GM12864 (cell line): ENCODE measurements at regions not wholly inside any gene's neighbourhood (a gene's known extent, or its start where the extent isn't known, plus 50 kb on each side); places are given as distances from the start of the nearest gene placed in this dataset.
"Not testable (repeated sequence)": the region's sequence is repeated elsewhere in the genome, so short reads cannot be mapped to it uniquely, and the experiment has no call there.

Experiments used
- DNase-seq: peaks from one replicate; pipeline ENCODE4 v3.0.0-alpha.2; 2011; ENCODE audit warnings: low read depth
- H3K4me3 ChIP-seq: 2 replicates; pipeline ENCODE4 v1.5.1; 2011; ENCODE audit warnings: mild to moderate bottlenecking, low read depth, low read length, control low read depth
- TF ChIP-seq, protein P1 (sequence below): IDR thresholded peaks from 2 replicates; pipeline ENCODE4 v1.5.1; 2011; ENCODE audit warnings: low read depth, mild to moderate bottlenecking, moderate library complexity, low read length, control low read depth, inconsistent platforms; ENCODE audit errors: missing control alignments

DNA sequence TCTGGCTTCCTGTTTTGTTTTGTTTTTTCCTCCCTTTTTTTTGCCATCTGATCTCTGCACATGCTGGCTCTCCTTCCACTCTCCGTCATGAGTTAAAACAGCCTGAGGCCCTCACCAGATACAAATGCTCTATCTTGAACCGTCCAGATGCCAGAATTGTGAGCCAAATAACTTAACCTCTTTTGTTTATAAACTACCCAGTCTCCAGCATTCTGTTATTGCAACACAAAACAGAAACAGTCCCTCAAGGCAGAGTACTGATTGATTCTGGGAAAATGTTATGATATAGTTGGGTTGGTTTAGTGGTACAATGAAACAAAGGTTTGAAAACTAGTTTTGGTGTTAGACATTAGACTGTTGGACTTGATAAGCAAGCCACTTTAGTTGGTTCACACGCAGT is 1390.0 kb upstream of the RAG2 start:
- DNase-seq = no peak
- TF ChIP-seq, protein P1, sequence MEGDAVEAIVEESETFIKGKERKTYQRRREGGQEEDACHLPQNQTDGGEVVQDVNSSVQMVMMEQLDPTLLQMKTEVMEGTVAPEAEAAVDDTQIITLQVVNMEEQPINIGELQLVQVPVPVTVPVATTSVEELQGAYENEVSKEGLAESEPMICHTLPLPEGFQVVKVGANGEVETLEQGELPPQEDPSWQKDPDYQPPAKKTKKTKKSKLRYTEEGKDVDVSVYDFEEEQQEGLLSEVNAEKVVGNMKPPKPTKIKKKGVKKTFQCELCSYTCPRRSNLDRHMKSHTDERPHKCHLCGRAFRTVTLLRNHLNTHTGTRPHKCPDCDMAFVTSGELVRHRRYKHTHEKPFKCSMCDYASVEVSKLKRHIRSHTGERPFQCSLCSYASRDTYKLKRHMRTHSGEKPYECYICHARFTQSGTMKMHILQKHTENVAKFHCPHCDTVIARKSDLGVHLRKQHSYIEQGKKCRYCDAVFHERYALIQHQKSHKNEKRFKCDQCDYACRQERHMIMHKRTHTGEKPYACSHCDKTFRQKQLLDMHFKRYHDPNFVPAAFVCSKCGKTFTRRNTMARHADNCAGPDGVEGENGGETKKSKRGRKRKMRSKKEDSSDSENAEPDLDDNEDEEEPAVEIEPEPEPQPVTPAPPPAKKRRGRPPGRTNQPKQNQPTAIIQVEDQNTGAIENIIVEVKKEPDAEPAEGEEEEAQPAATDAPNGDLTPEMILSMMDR = no peak

DNA sequence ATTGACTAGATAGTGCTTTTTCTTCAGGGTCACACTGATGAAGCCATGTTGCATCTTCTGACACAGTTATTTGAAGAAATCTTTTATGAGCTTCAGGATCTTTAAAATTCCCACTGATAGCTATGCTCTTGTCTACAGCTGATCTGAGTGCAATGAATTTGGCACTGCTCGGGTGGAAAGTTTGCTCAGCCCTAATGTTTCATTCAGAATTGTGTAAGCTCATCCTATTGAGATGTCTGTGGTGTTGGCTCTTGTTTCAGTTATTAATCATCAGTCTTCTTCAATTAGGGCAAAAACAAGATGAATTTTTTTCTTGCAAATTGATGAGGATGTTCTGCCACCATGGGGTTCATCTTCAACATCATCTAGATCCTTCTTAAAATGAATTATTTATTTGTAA is 1387.0 kb upstream of the RAG2 start:
- TF ChIP-seq, protein P1 = no peak
- no peak for DNase-seq
- H3K4me3 ChIP-seq = no peak overlapping the region

More for the DNA sequence above, 1390.0 kb upstream of the RAG2 start:
- H3K4me3 ChIP-seq = no peak overlapping the region

DNA sequence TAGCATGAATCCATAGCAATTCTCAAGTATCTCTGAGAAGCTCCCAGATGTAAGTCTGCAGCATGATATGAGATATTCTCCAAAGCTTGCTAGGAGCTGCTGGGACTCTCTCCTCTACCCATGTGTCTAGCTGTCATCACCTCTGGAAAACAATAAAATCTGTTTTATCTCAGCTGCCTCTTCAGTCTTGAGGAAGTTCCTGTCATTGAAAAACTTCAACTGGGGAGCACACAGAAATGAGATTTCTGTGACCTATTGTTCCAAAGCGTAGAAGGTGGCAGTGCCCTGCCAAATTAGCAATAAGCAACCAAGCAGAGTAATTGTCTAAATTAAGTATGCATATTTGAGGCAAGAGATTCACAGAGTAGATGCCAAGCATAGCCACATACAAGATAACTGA is 1380.6 kb upstream of the RAG2 start:
- TF ChIP-seq, protein P1 = no peak
- no peak overlapping the region for H3K4me3 ChIP-seq
- no peak for DNase-seq

DNA sequence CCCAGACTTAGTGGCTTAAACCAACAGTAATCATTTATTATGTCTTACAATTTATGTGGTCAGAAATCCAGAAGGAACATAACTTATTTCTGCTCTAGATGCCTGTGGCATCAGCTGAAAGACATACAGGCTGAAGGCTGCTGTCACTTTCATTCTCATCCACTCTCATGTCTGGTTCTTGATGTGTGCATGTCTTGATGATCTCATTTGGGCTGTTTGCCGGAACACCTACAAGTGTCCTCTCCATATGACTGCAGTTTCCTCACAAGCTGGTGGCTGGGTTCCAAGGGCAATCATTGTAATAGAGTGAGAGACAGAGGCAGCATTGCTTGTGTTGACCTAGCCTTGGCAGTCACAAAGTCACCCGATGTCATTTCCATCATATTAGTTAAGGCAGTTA is 1375.9 kb upstream of the RAG2 start:
- TF ChIP-seq, protein P1 = no peak
- no peak overlapping the region for H3K4me3 ChIP-seq
- DNase-seq = no peak

DNA sequence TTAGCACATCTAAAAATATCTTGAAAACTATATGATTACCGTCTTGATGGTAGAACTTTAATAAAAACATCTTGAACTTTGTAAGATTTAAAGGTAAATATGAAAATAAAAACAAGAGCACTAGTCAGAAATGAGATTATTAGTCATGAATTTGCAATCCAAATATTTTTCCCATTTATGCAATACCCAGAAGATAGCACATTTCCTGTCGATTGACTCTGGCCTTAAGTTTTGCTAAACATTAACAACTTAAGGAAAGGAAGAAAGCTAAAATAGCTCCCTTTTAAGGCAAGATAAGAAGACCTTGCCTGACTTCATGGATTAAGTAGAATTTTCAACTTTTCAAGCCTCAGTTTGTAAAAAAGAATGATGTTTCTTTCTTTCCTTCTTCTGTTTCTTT is 1374.7 kb upstream of the RAG2 start:
- DNase-seq = no peak
- no peak overlapping the region for H3K4me3 ChIP-seq
- TF ChIP-seq, protein P1 = no peak

DNA sequence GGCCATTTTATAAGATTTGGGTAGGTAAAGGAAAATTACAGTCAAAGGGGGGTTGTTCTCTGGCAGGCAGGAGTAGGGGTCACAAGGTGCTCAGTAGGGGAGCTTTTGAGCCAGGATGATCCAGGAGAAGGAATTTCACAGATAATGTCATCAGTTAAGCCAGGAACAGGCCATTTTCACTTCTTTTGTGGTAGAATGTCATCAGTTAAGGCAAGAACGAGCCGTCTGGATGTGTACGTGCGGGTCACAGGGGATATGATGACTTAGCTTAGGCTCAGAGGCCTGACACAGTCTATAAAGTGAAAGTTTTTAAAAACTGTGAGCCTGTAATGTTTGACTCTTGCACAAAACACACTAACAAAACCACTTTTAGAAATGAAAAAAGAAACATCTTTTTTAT is 1371.3 kb upstream of the RAG2 start:
- not testable (repeated sequence) for H3K4me3 ChIP-seq, DNase-seq

DNA sequence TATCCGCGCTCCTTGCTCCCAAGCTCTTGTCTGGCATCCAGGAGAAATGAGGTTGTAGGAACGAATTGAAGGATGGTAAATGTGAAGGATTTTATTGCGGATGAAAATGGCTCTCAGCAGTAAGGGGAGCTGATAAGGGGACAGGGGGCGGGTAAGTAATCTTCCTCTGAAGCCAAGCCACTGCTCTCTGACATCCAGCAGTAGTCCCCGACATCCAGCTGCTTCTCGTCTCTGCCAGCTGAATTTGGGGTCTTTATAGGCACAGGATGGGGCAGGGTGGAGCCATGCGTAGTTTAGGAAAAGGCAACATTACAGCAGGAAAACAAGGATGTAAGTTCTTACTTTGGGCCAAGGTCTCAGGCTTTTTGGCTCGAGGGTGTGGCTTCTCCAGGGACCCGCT is 1370.1 kb upstream of the RAG2 start:
- TF ChIP-seq, protein P1 = no peak
- no peak overlapping the region for H3K4me3 ChIP-seq
- DNase-seq = no peak

DNA sequence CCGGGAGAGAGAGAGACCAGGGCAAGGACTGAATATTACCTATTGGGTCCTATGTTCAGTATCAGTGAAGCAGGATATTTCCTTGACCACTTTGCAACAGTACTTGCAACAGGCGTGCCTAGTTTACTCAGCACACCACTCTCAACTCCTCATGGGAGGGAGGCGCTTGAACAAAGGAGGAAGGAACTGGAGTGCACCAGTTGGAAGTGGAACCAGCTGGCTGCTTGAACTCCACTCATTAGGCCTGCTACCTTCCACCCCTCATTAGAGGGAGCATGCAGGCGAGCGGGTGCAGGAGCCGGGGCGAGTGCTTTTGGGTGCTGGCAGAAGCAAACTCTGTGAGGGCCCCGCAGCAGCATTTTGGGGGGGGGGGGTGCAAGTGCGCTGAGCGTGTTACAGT is 1369.6 kb upstream of the RAG2 start:
- TF ChIP-seq, protein P1 = no peak
- no peak for DNase-seq
- H3K4me3 ChIP-seq = no peak overlapping the region
